Hepatic stellate cell (primary cell): ENCODE measurements at regions not wholly inside any gene's neighbourhood (a gene's known extent, or its start where the extent isn't known, plus 50 kb on each side); places are given as distances from the start of the nearest gene placed in this dataset.

Source experiments
- DNase-seq: peaks from one replicate; pipeline ENCODE4 v3.0.0; 2011; ENCODE audit warnings: low spot score

DNA sequence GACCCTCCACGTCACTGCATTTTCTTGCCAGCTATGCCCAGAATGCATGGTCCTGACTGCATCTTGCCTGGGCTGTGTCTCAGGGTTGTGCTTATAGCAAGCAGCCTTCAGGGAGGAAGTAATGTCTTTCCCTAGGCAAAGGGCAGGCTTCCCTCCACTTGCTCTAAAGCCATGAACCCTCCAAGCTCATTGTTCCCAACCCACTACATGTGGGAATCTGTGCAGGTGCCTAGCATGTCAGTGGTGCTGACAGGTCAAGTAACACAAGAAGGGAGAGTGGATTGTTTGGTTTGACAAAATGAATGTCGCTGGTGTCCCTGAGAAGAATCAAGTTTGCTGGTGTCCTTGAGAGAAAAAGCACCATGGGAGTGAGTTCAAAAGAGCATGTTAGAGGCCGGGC is 53.9 kb upstream of the UCN3 start:
- DNase-seq = no peak

GRCh38 chr10:5311617-5312016 is 53.1 kb upstream of the UCN3 start:
- DNase-seq = no peak

- no peak for DNase-seq
Measured at GRCh38 chr10:5314840-5315239, 49.9 kb upstream of the UCN3 start.
